ENCODE measurements at regions not wholly inside any gene's neighbourhood (a gene's known extent, or its start where the extent isn't known, plus 50 kb on each side); places are given as distances from the start of the nearest gene placed in this dataset.

DNA sequence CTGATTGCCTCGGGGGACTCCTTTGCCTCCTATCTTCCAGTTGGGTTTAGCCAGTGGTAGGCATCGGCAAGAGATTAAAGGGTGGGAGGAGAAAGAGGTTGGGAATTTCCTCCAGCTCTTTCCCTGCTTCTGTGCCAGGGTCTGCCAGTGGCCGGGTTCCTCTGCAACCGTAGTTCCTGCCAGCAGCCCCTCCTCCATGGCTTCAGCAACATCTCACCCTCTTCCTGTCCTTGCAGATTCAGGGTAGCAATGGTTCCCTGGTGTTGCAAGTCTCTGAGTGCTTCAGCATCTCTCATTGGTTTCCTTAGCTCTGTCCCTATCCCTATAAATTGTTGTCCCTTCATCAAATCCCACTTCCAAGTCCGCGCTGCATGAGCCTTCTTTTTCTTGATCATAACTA is 223.1 kb upstream of the JUN start:
- DNase-seq, result no peak

DNA sequence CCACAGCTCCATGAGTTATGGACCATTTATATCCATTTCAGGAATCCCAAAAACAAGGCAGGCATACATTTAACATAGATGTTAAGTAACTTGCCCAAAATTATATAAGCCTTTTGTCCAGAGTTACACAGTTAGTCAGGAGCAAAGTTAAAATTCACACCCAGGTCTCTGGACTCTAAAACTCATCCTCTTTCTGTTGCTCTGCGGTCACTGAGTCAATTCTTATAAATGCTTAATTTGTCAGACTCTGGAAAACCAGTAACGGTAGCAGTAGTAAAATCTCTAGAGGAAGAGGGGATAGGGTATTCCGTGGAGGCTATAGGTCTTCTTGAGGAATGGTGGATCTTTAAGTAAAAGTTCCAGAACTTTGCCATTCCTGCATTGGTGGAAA is 223.6 kb upstream of the JUN start:
- no peak for DNase-seq

DNA sequence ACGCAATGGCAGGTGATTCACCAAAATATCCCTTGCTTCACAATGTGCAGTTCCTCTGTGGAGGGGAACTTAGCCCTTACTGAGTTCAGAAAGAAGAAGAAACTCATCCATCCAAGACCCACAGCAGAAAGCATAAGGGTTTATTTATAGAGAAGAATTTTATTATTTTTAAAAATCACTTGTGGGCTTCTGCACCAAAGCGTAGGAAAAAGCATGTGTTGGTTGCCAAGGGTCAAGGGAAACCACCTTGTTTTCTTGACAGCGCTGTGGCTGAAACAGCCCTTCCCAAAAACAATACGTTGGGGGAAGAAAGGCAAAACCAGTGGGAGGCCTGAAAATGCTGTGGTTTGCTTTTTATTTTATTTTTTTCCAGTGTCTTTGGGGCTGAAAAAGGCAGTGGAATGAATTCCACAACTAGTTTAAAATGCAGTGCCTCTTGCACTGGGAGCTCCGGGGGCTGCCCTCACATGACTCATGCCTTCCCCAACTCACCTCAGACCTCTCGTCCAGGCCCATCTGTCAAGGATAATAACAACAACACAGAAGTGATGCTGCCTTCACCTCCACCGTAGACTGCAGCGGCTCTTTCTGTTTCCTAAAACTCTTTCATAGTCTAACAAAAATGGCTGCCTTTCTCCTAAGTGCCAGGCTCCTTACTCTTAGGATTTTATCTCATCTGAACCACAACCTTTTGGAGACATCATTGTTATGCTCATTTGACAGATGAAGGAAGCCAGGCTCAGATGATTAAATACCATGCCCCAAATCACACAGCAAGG is 224.2 kb upstream of the JUN start:
- DNase-seq, result peak; percentile 55

DNA sequence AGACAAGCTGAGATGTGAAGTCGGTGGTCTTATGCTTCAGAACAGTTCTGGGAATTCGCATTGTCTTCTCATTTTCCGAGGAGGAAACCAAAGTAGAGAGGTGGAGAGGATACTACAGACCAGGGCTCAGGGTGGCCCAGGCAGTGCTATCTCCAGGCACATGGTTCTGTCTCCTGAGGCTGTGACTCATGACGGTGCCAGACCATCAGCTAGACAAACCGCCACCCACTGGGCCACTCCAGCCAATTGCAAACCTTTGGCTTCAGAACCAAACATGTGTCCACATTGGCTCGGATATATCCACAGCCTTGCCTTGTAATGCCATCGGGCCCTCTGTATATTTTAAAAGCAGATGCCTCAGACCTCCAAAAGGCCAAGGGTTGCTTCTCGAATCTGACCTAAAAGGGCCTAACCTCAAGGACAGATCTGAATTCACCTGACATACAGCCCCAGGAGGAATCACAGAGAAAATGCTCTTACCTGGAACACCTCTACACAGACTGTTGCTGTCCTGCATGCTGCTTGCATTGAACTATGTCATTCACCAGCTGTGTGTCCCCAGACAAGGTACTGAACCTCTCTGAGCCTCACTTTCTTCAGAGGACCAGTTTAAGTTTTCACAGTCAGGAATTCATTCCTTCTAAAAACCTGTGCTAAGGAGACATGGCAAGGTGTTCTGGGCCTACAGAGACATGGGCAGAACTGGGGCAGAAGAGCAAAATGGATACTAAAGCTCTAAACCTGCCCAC is 224.9 kb upstream of the JUN start:
- DNase-seq, result peak; percentile 10

DNA sequence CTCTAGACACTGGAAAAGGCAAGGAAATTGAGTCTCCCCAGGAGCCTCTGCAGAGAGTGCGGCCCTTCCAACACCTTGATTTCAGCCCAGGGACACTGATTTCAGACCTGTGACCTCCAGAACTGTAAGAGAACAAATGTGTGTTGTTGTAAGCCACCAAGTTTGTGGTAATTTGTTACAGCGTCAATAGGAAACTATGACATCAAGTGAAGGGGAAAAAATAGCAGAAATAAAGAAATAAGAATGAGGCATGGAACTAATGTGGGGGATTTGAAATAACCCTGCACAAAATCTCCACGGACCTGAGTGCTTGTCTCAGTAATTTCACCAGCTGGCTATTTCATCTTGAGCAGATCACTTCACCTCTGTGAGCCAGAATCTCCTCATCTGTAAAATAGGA is 227.8 kb upstream of the JUN start:
- DNase-seq, result no peak

DNA sequence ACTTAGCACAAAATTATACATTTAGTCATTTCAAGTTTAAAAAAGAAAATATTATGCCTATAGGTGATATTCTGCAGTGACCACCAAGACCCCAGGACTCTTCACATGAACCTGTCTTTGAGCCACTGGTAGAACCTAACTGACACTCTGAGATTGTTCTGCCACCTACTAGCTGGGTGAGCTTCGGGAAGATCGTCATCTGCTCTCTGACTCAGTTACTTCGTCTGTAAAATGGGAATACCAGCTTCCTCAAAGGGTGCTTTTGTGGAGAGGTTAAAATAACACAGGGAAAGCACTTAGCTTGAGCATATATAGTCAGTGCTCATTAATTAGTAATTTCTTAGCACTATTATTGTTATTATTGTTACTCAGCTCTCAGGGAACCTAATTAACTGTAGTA is 228.5 kb upstream of the JUN start:
- no peak for DNase-seq

DNA sequence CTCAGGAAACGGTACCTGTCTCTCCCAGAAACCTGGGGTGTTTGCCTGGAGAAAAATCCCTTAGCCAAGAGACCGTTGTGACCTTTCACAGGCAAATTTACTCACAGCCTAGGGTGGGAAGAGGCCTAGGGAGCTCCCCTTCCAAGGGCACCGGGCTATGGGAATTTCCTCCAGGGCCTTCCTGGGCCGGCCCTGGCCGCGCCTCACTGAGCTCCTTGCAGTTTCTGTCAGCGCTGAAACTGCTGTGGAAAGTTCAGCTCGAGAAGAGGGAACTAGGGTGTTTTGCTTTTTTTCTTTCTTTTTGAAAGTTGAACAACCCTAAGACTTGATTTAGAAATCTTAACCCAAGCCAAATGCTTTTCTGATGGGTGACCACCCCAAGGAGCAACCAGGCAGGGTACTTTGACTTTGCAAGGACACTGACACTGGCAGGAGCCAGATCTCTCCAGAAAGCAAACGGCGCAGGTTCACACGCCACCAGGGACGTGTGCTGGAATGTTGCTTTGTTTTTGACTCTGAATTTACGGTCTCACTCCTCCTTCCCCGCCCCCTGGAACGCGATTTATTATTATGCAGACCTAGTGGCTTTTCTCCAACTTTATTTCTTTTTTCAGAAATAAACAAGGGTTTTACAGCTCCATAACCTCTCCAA is 229.6 kb upstream of the JUN start:
- DNase-seq, result no peak

DNA sequence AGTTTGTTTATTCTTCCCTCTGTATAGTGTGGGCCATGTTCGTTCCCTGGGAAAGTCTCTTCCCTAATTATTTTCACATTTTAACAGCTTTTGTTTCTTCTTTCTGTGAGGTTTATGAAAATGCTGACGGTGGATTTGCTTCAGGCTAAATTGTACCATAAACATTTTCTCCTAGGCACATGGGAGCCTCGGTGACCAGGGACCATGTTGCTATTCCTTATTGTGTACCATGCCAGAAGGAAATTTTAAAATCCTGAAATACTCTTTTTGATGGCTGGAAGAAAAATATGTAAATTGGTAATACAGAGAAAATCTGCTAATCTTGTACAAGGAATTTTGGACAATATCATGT is 230.1 kb upstream of the JUN start:
- DNase-seq, result no peak

DNA sequence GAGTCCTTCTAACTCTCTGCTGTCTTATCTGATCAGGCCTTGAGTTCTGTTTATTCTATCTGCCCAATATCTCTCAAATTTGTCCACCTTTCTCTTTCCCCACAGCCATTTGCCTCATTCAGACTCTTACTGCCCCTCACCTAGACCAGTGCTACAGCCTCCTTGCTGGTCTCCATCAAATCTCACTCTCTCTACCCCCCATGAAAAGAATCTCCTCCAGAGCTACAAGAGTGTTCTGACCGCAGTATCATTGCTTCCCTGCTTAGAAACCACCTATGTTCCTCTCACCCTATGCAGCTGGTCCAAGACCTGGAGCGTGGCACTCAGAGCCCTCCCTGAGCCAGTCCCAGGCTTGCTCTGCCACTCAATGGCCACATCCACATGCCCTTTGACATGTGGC is 231.0 kb upstream of the JUN start:
- no peak for DNase-seq

DNA sequence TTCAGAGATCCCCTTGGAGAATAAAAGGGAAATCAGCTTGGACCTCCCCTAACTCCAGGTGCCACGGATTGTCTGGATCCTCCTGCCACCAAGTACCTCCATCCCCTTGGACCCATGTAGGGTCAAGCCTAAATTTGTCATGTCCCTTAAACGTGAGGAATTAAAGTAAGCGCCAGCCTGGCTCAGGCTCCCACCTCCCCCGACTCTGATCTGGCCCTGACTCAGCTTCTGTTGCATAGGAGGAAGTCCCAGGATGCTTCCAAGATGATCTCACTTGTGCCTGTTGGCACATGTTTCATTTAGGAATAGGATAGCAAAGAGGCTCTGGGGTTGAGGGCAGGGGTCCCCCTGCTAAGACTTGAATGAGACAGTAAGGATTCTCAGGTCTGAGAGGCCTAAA is 231.9 kb upstream of the JUN start:
- no peak for DNase-seq

DNA sequence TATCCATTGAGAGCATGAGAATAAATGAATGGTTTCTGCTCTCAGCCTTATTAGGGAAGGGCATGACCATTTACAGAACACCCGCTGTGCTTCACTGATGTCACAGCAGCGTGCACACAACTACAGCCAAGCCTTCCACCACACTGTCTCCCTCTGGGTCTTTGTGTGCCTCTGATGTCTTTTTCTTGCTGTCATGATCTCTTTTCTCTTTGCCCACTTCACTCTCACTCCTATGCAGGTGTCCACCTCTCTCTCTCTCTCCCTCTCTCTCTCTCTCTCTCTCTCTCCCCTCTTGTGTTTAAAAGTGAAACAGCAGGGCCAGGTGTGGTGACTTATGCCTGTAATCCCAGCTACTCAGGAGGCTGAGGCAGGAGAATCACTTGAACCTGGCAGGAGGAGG is 232.5 kb upstream of the JUN start:
- no peak for DNase-seq

DNA sequence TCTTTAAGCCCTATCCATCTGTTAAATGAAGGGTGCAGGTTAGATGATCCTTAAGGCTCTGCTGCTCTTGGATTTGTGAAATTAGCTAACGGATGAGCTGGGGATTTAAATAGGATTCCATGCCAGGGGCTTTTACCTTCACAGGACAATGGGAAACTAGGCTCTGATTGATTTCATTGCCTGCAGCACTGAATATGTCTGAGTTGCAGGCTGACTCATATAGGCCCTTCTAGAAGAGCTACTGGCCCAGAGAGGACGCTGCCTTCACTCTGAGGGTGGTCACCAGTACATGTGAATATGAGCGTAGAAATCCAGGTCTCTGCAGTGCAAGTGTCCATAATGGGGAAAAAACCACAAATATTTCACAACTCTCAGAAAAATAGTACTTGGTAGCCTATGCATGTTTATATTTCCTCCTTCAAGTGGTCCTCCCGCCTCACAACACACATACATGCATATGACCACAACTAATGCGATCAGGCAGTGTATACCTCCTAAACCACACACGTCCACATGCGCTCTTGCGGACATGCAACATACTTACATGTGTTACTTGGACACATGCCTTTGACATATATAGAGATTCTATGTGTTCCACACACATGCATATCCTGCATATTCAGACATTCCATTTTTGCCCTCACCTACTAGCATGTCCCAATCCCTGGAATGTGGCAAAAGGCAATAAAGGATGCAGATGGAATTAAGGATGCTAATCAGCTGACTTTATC is 233.8 kb upstream of the JUN start:
- no peak for DNase-seq

DNA sequence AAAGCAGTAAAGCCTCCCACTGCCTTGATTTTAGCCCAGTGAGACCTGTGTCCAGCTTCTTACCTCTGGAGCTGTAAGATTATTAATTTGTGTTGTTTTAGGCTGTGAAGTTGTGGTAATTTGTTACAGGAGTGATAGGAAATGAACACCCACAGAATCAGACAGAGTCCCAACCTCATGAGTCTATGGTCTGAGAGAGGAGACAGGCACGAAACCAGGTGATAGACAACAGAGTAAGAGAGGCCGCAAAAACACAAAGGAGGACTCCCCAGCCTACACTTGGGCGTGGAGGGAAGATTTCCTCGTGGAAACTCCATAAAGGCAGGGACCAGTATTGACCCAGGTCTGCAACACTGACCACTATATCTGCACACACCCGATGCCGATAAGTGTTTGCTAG is 234.6 kb upstream of the JUN start:
- no peak for DNase-seq

DNA sequence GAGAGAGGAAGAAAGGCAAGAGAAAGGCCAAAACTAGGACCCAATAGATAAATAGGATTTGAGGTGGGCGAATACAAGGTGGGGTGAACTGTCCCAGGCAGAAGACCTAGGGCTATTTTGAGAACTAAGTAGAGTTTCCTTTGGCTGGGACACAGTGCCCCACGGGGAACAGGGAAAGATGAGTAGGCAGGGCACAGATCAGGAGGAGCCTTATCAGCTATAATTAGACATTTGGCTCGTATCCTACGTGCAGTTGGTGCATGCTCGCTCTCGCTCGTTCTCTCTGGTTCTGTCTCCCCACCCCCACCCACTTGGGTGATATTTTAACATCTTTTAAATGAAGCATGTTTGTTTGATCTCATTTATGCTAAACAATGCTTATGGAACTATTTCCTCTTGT is 235.0 kb upstream of the JUN start:
- no peak for DNase-seq

DNA sequence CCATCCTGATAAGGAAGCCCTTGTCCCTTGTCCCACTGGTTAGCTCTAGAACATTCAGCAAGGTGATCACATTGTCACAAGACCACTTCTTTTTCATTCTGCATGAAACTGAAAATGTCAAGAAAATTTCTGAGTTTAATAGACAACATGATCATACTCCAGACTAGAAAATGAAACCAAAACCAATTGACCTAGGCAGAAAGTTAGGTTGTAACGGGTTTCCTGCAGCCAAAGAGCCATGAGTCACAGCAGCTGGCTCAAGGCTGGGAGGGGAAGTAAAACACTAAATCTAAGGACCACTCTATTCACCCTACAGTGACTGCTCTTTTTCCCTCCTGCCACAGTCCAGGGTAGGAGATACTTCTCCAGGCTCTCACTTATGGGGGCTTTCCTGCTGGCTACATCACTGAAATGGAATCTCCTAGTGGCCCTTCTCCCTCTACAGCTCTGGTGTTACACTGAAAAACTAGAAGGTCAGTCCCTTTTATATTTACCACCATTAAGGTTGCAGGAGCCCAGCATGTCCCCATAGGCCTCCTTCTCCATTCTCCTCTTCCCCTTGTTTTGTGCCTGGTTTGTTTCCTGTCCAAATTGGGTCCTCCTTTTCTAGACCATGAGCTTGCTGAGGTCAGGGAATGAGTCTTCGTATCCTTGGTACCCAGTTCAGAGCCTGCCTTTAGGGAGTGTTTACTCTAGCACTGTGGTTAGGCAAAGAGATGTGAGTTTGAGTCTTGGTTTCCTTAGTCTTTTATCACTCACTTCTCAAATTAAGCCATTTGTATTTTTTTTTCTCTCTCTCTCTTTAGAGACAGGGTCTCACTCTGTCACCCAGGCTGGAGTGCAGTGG is 236.5 kb upstream of the JUN start:
- DNase-seq, result peak; percentile 53

DNA sequence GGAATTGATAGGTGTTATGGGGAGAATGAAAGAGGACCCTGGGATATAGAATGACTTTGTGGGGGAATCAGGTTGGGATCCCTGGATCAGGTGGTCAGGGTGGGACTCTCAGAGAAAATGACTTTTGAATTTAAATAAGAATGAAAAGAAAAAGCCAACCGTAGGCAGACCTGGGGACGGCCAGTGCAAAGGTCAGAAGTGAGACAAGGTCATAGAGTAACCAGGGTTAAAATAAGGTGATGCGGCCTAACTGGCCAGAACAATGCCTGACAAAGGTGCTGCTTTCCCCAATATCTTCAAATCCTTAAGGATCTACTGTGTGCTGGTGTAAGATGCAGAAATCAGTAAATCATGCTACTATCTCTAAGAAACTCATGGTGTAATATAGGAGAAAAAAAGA is 238.4 kb upstream of the JUN start:
- DNase-seq, result no peak

DNA sequence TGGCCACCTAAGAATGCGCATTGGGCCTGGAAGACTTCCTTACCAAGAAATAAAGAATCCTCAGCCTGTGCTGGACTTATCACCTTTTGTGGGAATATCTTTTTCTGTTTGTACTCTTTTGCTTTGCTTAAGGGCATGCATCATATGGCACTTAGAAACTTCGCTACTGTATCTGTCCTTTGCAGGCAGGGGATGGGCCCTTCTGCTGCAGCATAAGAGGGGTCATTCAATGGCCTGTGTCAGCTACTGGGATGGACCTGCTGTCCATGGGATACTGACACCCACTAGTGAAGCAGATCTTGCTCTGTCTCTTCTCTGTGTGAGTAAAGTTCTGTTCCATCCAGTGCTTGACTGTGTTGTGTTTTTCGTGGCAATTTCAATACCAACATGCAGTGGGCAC is 239.0 kb upstream of the JUN start:
- DNase-seq, result no peak

DNA sequence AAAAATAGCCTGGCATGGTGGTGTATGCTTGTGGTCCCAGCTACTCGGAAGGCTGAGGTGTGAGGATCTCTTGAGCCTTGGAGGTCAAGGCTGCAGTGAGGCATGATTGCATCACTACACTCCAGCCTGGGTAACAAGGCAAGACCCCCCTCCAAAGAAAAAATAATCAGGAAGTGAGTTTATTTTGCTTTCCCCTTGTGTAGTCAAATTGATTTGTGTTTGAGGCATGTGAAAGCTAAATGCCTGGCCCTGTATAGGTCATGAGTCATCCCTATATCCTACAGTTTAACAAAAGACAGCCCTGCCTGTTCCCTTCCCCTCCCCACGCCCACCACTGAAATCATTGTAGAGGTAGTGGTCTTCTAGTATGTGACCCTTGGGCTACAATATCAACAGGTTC is 241.4 kb upstream of the JUN start:
- DNase-seq, result no peak

DNA sequence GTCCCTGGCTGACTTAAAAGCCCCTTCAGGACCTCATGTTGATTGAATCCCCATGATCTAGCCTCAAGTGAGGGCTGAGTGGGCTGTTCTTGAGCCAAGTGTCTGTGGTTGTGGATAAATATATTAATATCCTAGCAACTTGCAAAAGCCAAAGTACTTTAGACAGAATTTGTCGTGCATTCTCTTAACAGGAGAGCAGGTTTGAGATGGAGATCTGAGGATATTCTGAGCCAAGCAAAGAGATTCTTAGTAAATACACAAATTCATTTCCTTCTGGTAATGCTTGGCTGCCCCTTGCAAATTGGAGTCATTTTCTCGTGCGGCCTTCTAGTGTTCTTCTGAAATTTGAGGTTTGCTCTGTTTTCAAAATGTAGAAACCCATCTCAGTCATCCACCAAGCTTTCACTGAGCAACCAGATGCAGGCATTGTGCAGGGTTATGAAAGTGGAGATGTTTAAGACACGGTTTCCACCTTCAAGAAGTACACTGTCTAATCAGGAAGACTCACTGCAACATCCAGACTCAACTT is 242.1 kb upstream of the JUN start:
- no peak for DNase-seq

DNA sequence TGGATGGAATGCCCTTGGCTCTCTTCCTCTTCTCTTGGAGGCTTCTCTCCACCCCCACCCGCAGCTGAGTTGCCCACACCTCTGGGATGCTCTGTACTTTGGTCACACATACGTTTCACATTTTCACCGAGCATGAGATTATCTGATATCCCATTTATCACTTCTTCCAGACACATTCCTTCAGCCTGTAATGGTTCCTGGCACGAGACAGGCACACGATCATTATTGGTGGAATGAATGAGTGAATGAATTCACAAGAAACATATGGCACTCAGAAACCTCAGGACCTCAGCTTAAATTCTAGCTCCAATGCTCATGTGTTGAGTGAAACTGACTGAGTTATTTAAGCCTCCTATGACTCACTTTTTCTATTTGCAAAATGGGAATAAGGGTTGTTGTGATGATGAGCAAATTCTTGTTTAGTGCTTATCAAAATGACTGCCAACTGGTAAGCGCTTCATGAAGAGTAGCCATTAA is 242.7 kb upstream of the JUN start:
- DNase-seq, result no peak

DNA sequence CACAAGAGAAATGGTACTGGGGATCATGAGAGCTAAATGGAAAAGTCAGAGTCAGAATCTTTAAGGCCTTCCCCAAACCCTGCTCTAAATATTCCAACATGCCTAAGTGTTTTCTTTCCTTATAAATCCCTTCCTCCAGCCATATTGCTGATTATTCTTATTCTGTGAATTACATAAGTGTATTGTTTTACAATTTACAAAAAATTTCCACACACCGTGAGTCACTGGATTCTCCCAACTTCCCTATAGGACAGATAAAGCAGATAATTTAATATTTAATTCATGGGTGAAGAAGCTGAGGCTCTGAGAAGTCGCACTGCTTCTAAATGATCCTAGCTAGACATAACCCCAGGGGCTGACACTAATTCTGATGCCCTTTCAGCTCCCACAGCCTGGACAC is 243.3 kb upstream of the JUN start:
- DNase-seq, result no peak

DNA sequence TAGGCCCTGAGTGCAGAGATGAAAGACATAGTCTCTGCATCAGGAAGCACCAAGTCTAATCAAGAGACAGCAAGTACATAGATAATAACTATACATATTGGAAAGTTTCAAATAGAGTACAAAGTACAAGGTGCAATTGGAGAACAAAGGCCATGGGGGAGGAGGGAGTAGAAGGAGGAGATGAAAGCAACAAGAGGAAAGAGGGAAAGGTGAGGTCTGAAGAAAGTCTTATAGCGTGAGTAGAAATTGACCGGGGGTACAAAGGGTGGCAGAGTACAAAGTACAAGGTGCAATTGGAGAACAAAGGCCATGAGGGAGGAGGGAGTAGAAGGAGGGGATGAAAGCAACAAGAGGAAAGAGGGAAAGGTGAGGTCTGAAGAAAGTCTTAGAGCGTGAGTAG is 244.2 kb upstream of the JUN start:
- DNase-seq, result no peak

Data from activated CD4-positive, alpha-beta T cell treated with anti-CD3 and anti-CD28 coated beads for 48 hours (primary cell).